ENCODE measurements at regions not wholly inside any gene's neighbourhood (a gene's known extent, or its start where the extent isn't known, plus 50 kb on each side); places are given as distances from the start of the nearest gene placed in this dataset.

GRCh38 chr17:77815127-77815905, 143.2 kb upstream of the TNRC6C start (continued):
- TF ChIP-seq KDM5A (IDR thresholded peaks at IDR 0.05; ENCODE audit: low read length), result no peak
